Ovary (tissue), 7 donors: ENCODE measurements at regions not wholly inside any gene's neighbourhood (a gene's known extent, or its start where the extent isn't known, plus 50 kb on each side); places are given as distances from the start of the nearest gene placed in this dataset.

Source experiments
- DNase-seq, 5 donors: peaks; one replicate each; pipeline ENCODE4 v3.0.0-alpha.2; 2019 to 2020
- H3K27ac ChIP-seq, 2 donors: fragments of 200-600 bp; one replicate each; pipeline versions ENCODE4 v1.5.1 to v1.8.0; 2019 to 2022
- H3K27me3 ChIP-seq: fragments of 200-600 bp; one replicate; pipeline ENCODE4 v1.8.0; 2022
- H3K36me3 ChIP-seq: fragments of 200-600 bp; sonication (generic); one replicate; pipeline ENCODE4 v1.5.1; 2019
- H3K4me1 ChIP-seq: one replicate; pipeline ENCODE4 v1.8.1; 2013; ENCODE audit warnings: mild to moderate bottlenecking, moderate library complexity; ENCODE audit not compliant: insufficient read depth
- H3K4me3 ChIP-seq: fragments of 200-600 bp; sonication (generic); one replicate; pipeline ENCODE4 v1.5.1; 2017
- H3K9me3 ChIP-seq, 2 donors: fragments of 200-600 bp in 1 of 2; sonication (generic) in 1 of 2; one replicate each; pipeline versions ENCODE4 v1.5.1 to v1.8.1; 2013 to 2019; ENCODE audit warnings: mild to moderate bottlenecking in 1 of 2, moderate library complexity in 1 of 2
- CTCF ChIP-seq, 3 donors: fragments of 450-650 bp in 2 of 3; fragments of 200-600 bp in 1 of 3; IDR thresholded peaks; one replicate each; pipeline versions ENCODE4 v1.5.1 to v1.8.0; 2016 to 2022; ENCODE audit warnings: antibody characterized with exemption in 3 of 3, mild to moderate bottlenecking in 1 of 3
- EP300 ChIP-seq: sonication (generic); formaldehyde crosslinking; IDR thresholded peaks from one replicate; pipeline ENCODE4 v1.6.1; 2017; ENCODE audit warnings: antibody characterized with exemption
- POLR2A ChIP-seq: fragments of 450-650 bp; IDR thresholded peaks from one replicate; pipeline ENCODE4 v1.6.1; 2017; ENCODE audit warnings: antibody characterized with exemption, mild to moderate bottlenecking, moderate library complexity
- WGBS, 3 donors: extraction: QIAGEN DNeasy Blood & Tissue Kit in 1 of 3; methylation state at CpG; one replicate each; pipeline versions ENCODE4 v1.1.5 to v1.1.7; 2013 to 2017; 5-methylcytosine and 5-hydroxymethylcytosine counted together
- intact Hi-C, 4 donors: fragments of 100-400 bp; cut with DNase I; formaldehyde crosslinking; loops; one replicate each; pipeline versions ENCODE4 v1.11.0 to v1.15.1; 2022 to 2023
- donor health status: DM: no; HTN: no; CAD: no; lungs with moderate emphysema.
- donor health status: DM: no; HTN: no; CAD: no.
- donor health status: Bipolar disorder and iron deficiency.
- donor health status: DM: no; HTN: no; CAD: no.
- donor health status: DM: yes; HTN: yes; CAD: no.

- DNase-seq: no peak
- H3K27me3 ChIP-seq: no peaks in the 10 kb centered on the region
- no peaks in the 10 kb centered on the region for H3K4me1 ChIP-seq
- no peak overlapping the region for H3K27ac ChIP-seq
- no peaks in the 10 kb centered on the region for H3K36me3 ChIP-seq
- H3K9me3 ChIP-seq: no peaks in the 10 kb centered on the region
- no peak for TF ChIP-seq EP300
- TF ChIP-seq CTCF (IDR thresholded peaks at IDR 0.05): no peak
- TF ChIP-seq POLR2A: no peak
- WGBS, 3 donors: 83 to 86% (median 86%) methylated on average over 9 of the region's 9 CpGs
- intact Hi-C loops: no loop called here
- H3K4me3 ChIP-seq: no peak overlapping the region
These were observed 84.1 kb downstream of the TNFSF11 start for GRCh38 chr13:42658019-42658418.

DNA sequence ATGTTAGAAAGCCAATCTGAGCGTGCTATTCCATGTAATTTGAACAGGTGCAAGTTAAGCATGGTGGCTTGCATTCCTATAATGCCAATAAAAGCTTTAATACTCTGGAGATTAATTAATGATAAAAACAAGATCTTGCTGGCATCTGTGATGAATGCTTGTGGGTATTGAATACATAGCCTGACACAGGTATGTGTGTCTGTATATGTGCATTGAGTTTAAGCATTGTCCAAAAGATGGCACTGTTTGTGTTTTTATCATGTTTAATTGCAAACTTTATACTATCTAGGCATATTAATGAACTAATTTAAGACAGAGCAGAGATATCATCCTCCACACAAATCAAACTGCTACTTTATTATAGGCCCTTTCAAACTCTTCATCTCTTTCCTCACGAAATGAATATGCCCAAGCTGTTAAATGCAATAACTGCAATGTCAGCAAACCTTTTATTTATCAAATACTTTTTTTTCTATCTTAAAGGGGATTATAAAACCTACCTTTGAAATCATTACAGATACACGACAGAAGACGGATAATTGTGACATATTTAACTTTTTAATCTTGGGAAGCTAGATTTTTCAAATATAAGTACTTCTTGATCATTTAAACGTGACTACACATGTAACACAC is 86.5 kb downstream of the TNFSF11 start:
- TF ChIP-seq CTCF (IDR thresholded peaks at IDR 0.05) (no peak), POLR2A (no peak), EP300 (no peak)
- intact Hi-C loops: no loop called here
- no peak overlapping the region for H3K27ac ChIP-seq
- no peaks in the 10 kb centered on the region for H3K27me3 ChIP-seq
- no peak overlapping the region for H3K4me3 ChIP-seq
- no peak for DNase-seq
- no peaks in the 10 kb centered on the region for H3K4me1 ChIP-seq
- H3K36me3 ChIP-seq: no peaks in the 10 kb centered on the region
- WGBS, 3 donors: 64 to 76% (median 66%) methylated on average over 5 of the region's 5 CpGs
- no peaks in the 10 kb centered on the region for H3K9me3 ChIP-seq

- intact Hi-C loops: no loop called here
- DNase-seq: no peak
- no peak overlapping the region for H3K4me3 ChIP-seq
These were observed 93.7 kb downstream of the TNFSF11 start for GRCh38 chr13:42667638-42668037.

GRCh38 chr13:42671502-42671901 is 97.5 kb downstream of the TNFSF11 start:
- DNase-seq: no peak
- intact Hi-C loops: no loop called here
- WGBS, 3 donors: 82 to 83% (median 83%) methylated on average over 7 of the region's 7 CpGs
- Histone ChIP-seq H3K27ac (no peak overlapping the region), H3K4me1 (no peaks in the 10 kb centered on the region), H3K4me3 (no peak overlapping the region), H3K9me3 (no peaks in the 10 kb centered on the region), H3K27me3 (no peaks in the 10 kb centered on the region), H3K36me3 (no peaks in the 10 kb centered on the region)
- TF ChIP-seq CTCF (IDR thresholded peaks at IDR 0.05): no peak
- no peak for TF ChIP-seq EP300
- no peak for TF ChIP-seq POLR2A

More at GRCh38 chr13:42667638-42668037, 93.7 kb downstream of the TNFSF11 start:
- H3K27ac ChIP-seq: no peak overlapping the region
- no peaks in the 10 kb centered on the region for H3K4me1 ChIP-seq
- no peaks in the 10 kb centered on the region for H3K27me3 ChIP-seq
- TF ChIP-seq POLR2A: no peak
- TF ChIP-seq EP300: no peak
- TF ChIP-seq CTCF (IDR thresholded peaks at IDR 0.05): no peak
- H3K9me3 ChIP-seq: no peaks in the 10 kb centered on the region
- H3K36me3 ChIP-seq: no peaks in the 10 kb centered on the region
